ENCODE measurements at regions not wholly inside any gene's neighbourhood (a gene's known extent, or its start where the extent isn't known, plus 50 kb on each side); places are given as distances from the start of the nearest gene placed in this dataset.

DNA sequence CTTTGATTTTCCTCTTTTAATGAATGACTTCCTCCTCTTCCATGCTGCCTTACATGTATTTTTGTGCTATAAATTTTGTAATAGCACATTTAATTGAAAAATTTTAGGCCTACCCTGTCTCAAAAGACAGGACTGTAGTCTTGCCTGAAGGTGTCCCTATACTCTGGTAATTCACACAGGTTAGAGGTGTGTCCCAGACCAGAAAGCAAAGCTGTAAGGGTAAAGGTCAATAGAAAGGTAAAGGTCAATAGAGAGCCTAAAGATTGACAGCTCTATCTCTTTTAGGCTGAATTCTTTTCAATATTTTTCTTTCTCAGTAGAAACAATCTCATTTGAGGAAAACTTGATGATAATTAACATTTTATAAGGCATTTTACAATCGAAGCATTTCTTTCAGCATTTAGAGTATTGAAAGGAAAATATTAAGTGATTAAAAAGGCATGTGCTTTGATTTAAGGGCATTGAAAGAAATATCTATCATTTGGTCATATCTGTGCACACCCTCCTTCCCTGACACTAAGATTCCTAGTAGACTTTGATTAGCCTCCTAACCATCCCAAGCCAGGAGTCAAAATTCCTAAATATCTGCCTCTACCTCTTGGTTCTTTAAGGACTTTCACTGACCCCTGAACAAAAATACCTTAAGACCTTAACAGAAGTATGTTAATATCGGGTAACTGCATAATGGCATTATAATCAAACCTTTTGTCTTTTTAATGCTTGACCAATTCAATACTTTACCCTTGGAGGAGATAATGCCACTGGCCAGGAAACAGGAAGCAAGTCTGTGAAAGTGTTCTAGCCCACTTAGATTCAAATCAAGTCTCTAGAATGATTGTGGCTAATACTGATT is 161.8 kb upstream of the DTNA start:
- TF ChIP-seq DPF2 (CRISPR knock-in tag; IDR thresholded peaks at IDR 0.05; ENCODE audit: borderline replicate concordance, low read depth) (no peak), ZBTB20 (CRISPR knock-in tag; IDR thresholded peaks at IDR 0.05; ENCODE audit: borderline replicate concordance, low read depth) (no peak), ZNF737 (CRISPR knock-in tag; IDR thresholded peaks at IDR 0.05; ENCODE audit: borderline replicate concordance) (no peak), RFX5 (IDR thresholded peaks at IDR 0.05; ENCODE audit: low read depth, low read length) (no peak)
- TF ChIP-seq, protein P1, sequence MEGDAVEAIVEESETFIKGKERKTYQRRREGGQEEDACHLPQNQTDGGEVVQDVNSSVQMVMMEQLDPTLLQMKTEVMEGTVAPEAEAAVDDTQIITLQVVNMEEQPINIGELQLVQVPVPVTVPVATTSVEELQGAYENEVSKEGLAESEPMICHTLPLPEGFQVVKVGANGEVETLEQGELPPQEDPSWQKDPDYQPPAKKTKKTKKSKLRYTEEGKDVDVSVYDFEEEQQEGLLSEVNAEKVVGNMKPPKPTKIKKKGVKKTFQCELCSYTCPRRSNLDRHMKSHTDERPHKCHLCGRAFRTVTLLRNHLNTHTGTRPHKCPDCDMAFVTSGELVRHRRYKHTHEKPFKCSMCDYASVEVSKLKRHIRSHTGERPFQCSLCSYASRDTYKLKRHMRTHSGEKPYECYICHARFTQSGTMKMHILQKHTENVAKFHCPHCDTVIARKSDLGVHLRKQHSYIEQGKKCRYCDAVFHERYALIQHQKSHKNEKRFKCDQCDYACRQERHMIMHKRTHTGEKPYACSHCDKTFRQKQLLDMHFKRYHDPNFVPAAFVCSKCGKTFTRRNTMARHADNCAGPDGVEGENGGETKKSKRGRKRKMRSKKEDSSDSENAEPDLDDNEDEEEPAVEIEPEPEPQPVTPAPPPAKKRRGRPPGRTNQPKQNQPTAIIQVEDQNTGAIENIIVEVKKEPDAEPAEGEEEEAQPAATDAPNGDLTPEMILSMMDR (CRISPR knock-in tag; IDR thresholded peaks at IDR 0.05): no peak
